Peyer's patch (tissue), 4 donors: ENCODE measurements at regions not wholly inside any gene's neighbourhood (a gene's known extent, or its start where the extent isn't known, plus 50 kb on each side); places are given as distances from the start of the nearest gene placed in this dataset.

Source experiments
- POLR2A ChIP-seq, 2 donors: fragments of 450-650 bp; IDR thresholded peaks; one replicate each; pipeline ENCODE4 v1.5.1; 2017; ENCODE audit warnings: antibody characterized with exemption in 2 of 2, mild to moderate bottlenecking in 2 of 2, moderate library complexity in 2 of 2
- TF ChIP-seq, protein P1 (sequence below), 6 experiments: fragments of 450-650 bp in 4 of 6; fragments of 200-600 bp in 2 of 6; sonication (generic) in 1 of 6; IDR thresholded peaks; one replicate each; pipeline ENCODE4 v1.5.1; 2017 to 2019; ENCODE audit warnings: antibody characterized with exemption in 6 of 6, mild to moderate bottlenecking in 3 of 6, moderate library complexity in 1 of 6

DNA sequence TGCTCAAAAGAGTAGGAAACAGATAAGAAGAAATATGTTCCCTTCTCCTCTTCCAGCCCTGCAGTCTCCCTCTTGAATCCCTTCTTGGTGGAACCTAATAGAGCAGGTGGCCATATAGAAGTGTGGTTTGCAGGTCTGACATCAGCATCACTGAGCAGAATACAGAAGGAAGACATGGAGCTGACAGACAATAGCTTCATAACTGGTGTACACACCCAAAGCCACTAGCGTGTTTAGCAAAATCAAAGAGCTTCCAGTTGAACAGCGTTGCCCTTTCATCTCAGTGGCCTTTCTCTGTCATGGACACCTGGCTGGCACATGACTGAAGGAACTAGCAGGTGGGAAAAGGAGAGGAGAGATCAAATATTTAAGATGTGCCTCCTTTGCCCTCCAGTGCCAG is 245.5 kb downstream of the BAMBI start:
- TF ChIP-seq, protein P1, sequence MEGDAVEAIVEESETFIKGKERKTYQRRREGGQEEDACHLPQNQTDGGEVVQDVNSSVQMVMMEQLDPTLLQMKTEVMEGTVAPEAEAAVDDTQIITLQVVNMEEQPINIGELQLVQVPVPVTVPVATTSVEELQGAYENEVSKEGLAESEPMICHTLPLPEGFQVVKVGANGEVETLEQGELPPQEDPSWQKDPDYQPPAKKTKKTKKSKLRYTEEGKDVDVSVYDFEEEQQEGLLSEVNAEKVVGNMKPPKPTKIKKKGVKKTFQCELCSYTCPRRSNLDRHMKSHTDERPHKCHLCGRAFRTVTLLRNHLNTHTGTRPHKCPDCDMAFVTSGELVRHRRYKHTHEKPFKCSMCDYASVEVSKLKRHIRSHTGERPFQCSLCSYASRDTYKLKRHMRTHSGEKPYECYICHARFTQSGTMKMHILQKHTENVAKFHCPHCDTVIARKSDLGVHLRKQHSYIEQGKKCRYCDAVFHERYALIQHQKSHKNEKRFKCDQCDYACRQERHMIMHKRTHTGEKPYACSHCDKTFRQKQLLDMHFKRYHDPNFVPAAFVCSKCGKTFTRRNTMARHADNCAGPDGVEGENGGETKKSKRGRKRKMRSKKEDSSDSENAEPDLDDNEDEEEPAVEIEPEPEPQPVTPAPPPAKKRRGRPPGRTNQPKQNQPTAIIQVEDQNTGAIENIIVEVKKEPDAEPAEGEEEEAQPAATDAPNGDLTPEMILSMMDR (IDR thresholded peaks at IDR 0.05), result no peak
- no peak for TF ChIP-seq POLR2A (IDR thresholded peaks at IDR 0.05)
